Panc1 (cell line): ENCODE measurements at regions not wholly inside any gene's neighbourhood (a gene's known extent, or its start where the extent isn't known, plus 50 kb on each side); places are given as distances from the start of the nearest gene placed in this dataset.

ENCODE experiments used
- TF ChIP-seq, protein P1 (sequence below): fragments of 450-650 bp; IDR thresholded peaks from 2 replicates; pipeline ENCODE4 v1.5.1; 2017; ENCODE audit warnings: mild to moderate bottlenecking
- TF ChIP-seq, protein P2 (sequence below), 2 experiments: IDR thresholded peaks; 2 replicates each; pipeline ENCODE4 v1.6.1; 2011 to 2012; ENCODE audit warnings: low read depth in 2 of 2, control low read depth in 1 of 2, low read length in 1 of 2, mild to moderate bottlenecking in 1 of 2, moderate library complexity in 1 of 2; ENCODE audit not compliant: insufficient read depth in 1 of 2

DNA sequence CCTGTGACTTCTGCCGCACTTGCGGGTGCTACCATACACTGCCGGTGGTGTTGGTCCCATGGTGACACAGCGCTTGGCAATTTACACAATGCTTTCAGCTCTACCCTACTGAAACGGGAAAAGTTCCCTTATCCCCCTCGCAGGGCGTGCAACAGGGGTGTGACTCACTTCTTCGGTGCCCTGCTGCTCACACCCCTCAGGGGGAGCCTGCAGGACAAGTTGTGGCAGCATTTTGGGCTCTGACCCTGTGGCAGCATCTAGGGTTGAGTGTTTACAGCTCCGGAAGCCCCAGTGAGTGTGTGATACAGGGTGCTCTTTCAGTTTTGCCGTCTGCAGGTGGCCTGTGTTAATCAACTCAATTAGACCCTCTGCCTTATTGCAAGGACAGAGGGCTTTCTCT lies 324.7 kb upstream of the RGMA start:
- TF ChIP-seq, protein P1, sequence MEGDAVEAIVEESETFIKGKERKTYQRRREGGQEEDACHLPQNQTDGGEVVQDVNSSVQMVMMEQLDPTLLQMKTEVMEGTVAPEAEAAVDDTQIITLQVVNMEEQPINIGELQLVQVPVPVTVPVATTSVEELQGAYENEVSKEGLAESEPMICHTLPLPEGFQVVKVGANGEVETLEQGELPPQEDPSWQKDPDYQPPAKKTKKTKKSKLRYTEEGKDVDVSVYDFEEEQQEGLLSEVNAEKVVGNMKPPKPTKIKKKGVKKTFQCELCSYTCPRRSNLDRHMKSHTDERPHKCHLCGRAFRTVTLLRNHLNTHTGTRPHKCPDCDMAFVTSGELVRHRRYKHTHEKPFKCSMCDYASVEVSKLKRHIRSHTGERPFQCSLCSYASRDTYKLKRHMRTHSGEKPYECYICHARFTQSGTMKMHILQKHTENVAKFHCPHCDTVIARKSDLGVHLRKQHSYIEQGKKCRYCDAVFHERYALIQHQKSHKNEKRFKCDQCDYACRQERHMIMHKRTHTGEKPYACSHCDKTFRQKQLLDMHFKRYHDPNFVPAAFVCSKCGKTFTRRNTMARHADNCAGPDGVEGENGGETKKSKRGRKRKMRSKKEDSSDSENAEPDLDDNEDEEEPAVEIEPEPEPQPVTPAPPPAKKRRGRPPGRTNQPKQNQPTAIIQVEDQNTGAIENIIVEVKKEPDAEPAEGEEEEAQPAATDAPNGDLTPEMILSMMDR: no peak
- TF ChIP-seq, protein P2, sequence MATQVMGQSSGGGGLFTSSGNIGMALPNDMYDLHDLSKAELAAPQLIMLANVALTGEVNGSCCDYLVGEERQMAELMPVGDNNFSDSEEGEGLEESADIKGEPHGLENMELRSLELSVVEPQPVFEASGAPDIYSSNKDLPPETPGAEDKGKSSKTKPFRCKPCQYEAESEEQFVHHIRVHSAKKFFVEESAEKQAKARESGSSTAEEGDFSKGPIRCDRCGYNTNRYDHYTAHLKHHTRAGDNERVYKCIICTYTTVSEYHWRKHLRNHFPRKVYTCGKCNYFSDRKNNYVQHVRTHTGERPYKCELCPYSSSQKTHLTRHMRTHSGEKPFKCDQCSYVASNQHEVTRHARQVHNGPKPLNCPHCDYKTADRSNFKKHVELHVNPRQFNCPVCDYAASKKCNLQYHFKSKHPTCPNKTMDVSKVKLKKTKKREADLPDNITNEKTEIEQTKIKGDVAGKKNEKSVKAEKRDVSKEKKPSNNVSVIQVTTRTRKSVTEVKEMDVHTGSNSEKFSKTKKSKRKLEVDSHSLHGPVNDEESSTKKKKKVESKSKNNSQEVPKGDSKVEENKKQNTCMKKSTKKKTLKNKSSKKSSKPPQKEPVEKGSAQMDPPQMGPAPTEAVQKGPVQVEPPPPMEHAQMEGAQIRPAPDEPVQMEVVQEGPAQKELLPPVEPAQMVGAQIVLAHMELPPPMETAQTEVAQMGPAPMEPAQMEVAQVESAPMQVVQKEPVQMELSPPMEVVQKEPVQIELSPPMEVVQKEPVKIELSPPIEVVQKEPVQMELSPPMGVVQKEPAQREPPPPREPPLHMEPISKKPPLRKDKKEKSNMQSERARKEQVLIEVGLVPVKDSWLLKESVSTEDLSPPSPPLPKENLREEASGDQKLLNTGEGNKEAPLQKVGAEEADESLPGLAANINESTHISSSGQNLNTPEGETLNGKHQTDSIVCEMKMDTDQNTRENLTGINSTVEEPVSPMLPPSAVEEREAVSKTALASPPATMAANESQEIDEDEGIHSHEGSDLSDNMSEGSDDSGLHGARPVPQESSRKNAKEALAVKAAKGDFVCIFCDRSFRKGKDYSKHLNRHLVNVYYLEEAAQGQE (IDR thresholded peaks at IDR 0.05; ENCODE audit: insufficient read depth in 1 of 2, low read depth in 2 of 2, low read length in 1 of 2): no peak
